C4-2B (cell line): ENCODE measurements at regions not wholly inside any gene's neighbourhood (a gene's known extent, or its start where the extent isn't known, plus 50 kb on each side); places are given as distances from the start of the nearest gene placed in this dataset.

Experiments used
- H3K27ac ChIP-seq: fragments of 450-650 bp; 2 replicates; pipeline ENCODE4 v1.5.1; 2017
- ZFX ChIP-seq: fragments of 450-650 bp; IDR thresholded peaks from 2 replicates; pipeline ENCODE4 v1.6.1; 2017
- TF ChIP-seq, protein P1 (sequence below): fragments of 450-650 bp; conservative IDR thresholded peaks from 2 replicates; pipeline ENCODE4 v1.5.1; 2017; ENCODE audit warnings: mild to moderate bottlenecking

DNA sequence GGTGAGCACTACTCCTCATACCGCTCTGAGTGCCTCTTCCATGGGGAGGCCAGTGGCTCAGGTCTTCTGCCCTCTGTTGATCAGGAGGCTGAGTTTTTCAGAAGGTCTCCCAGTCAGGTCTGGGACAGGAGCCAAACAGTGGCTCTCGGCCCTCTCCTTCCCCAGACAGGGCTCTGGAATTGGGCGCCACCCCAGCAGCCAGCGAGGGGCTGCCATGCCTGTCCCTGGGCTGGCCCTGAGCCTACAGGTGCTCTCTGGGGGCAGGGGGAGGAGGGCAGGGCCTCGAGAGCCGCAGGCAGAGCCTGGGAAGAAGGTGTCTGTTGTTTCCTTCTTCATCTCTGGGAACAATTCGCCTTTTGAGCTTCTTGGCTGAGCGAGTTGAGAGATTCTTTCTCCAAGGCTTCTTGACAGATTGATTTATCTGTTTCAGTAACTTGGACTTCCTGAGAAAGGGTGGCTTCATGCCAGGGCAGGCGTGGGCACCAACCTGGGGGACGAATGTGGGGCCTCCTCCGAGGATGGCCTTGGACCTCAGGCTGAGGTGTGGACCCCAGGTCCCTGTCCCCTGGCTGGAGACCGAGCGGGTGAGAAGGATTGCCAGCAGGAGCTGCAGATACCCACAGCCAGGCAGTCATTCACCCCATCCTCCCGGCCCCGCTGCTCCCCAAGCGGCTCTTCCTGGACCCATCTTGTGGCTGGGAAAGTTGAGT is 64.7 kb upstream of the GLI2 start:
- H3K27ac ChIP-seq = no peak overlapping the region
- TF ChIP-seq, protein P1, sequence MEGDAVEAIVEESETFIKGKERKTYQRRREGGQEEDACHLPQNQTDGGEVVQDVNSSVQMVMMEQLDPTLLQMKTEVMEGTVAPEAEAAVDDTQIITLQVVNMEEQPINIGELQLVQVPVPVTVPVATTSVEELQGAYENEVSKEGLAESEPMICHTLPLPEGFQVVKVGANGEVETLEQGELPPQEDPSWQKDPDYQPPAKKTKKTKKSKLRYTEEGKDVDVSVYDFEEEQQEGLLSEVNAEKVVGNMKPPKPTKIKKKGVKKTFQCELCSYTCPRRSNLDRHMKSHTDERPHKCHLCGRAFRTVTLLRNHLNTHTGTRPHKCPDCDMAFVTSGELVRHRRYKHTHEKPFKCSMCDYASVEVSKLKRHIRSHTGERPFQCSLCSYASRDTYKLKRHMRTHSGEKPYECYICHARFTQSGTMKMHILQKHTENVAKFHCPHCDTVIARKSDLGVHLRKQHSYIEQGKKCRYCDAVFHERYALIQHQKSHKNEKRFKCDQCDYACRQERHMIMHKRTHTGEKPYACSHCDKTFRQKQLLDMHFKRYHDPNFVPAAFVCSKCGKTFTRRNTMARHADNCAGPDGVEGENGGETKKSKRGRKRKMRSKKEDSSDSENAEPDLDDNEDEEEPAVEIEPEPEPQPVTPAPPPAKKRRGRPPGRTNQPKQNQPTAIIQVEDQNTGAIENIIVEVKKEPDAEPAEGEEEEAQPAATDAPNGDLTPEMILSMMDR = no peak
- no peak for TF ChIP-seq ZFX

DNA sequence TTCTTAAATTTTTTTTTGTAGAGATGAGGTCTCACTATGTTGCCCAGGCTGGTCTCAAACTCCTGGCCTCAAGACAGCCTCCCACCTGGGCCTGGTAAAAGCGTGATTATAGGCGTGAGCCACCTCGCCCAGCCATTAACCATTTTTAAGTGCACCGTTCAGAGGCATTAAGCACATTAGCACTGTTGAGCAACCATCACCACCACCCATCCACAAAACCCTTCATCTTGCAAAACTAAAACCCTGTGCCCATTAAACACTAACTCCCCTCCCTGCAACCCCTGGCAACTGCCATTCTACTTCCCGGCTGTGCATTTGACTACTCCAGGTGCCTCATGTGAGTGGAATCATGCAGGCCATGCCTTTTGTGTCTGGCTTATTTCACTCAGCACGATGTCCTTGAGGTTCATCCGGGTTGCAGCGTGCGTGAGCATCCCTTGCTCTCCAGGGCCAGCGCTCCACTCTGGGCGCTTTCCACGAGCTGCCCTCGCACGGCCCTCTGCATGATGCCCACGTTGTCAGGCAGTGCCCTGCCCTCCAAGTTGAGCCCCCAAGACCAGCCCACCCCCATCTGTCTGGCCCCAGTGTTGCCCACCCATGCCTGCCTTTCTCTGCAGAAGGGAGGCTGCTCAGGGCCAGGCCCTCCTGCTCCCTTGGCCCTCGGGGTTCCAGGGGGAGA is 63.0 kb upstream of the GLI2 start:
- TF ChIP-seq, protein P1 = no peak
- no peak for TF ChIP-seq ZFX

DNA sequence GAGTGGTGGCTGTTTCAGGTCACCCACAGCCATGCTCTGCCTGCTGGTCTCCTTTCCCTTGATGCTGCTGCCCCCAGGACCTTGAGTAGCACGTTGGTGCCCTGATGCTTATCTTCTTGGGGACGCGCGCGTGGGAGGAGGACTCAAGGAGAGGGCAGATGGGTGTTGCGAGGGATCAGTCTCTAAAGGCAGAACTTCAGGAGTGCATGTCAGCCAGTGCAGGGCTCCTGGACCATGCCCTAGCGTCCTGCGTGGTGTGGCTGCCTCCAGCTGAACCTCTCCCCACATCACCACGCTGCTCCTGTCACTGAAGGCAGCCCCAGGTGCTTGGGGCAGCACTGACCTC is 62.5 kb upstream of the GLI2 start:
- no peak overlapping the region for H3K27ac ChIP-seq

More for the DNA sequence above, 63.0 kb upstream of the GLI2 start:
- no peak overlapping the region for H3K27ac ChIP-seq

DNA sequence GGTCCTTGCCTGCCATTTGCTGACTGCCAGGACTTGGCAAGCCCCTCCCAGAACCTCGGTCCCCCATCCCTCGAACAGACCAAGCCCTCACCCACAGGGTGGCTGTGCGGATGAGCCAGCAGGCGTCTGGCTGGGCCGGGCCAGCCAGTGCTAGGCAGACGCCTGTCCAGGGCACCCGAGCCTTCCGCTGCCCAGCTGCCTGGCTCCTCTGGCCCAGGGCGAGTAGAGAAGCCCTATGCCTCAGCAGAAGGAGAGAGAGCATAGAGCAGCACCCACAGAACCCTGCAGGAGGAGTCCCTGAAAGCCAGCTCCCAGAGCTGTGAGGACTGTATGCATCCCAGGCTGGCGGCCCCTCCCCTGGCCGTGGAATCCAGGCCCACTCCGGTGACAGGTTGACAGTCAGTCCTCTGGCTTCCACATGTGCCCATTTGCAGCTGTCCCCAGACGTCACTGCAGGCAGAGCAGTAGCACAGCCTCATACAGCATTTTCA is 62.1 kb upstream of the GLI2 start:
- no peak overlapping the region for H3K27ac ChIP-seq
- TF ChIP-seq ZFX = no peak
- TF ChIP-seq, protein P1 = no peak

More for the DNA sequence above, 62.5 kb upstream of the GLI2 start:
- TF ChIP-seq, protein P1 = no peak
- no peak for TF ChIP-seq ZFX

DNA sequence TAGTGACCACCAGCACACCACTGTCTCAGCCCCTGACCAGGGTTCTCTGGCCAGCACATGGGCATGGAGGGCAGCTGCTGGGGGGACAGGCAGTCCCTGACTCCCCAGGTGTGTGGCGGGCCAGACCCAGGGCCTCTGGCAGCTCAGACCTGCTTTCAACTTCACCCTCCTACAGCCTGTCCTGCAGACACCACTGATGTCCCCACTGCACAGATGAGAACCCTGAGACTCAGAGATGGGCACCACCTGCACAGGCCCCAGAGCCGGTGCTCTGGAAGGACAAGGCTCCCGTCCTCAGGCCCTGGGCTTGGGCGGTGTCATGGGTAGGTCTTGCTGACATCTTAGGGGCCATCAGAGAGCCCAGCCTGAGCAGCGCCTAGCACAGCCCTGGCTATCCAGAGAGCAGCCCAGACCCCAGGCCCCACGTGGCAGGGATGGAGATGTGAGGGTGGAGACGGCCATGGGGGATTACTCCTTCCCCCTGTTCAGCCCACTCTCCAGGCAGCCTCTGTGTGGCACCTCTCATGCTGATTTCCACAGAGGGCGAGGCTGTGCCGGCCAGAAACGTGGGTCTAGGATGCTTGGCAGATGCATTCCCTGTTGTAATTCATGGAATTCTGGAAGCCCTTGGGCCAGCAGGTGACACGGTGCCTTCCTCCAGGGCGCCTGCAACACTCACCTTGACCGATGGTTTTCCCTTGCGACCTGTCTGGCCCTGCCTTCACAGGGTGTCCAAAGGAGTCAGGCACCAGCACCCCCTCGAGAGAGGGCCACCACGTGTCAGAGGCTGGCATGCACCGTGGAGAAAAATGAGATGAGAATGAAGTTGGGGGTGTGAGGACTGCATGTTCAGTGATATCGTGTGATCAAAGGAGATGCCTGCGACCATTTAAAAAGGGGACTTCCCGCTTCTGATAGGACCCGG is 61.2 kb upstream of the GLI2 start:
- TF ChIP-seq ZFX = no peak
- no peak overlapping the region for H3K27ac ChIP-seq

DNA sequence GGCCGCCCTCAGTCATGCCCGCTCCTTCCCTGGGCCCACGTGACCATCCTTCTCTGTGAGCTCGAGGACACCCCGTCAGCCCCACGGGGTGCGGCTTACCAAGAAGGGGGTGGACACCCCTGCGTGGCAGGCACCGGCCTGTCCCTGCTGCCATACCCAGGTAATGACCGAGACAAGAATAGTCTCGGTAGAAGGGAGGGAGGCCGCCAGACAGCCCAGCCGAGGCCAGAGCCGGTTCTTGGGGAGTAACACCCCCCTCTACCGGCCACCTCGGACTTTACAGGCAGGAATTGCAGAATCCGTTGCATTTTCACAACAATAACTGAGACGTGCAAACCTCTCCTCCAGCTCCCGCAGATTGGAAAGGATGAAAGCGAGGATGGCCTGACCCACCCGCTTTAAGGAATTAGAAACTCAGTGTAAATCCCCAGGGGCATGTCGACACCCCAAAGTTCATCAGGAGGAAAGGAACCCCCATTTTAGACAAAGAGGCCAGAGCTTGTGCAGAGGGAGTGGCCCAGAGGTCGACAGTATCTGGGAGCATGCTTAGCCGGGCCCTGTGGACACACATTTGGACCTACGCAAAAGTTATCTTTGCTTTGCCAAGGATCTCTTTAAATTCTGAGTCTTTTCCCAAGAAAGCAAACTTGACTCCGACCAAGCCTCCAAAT is 60.1 kb upstream of the GLI2 start:
- no peak for TF ChIP-seq ZFX
- TF ChIP-seq, protein P1 = peak; percentile 86
- H3K27ac ChIP-seq = no peak overlapping the region

DNA sequence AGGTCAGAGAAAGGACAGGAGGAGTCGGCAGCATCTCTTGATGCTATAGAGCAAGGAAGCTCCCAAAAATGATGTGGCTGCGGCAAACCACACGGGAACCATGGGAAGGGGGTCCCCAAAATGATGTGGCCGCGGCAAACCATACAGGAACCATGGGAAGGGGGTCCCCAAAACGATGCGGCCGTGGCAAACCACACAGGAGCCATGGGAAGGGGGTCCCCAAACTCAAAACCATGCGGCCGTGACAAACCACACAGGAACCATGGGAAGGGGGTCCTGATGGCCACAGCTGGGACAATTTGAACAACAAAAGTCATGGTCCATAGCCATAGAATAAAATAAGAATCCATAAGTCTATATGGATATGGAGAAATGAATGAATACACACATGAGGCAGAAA is 58.4 kb upstream of the GLI2 start:
- no peak overlapping the region for H3K27ac ChIP-seq
- TF ChIP-seq, protein P1 = no peak
